ENCODE measurements at regions not wholly inside any gene's neighbourhood (a gene's known extent, or its start where the extent isn't known, plus 50 kb on each side); places are given as distances from the start of the nearest gene placed in this dataset.
A peak's percentile ranks its signal among the peaks of the same experiment; 100 is the strongest.

- no peak for TF ChIP-seq CTCF (IDR thresholded peaks at IDR 0.05; ENCODE audit: low read depth, low read length)
- no peak overlapping the region for H3K4me3 ChIP-seq (ENCODE audit: low read depth, low read length)
- in situ Hi-C loops (cut with HindIII; ENCODE audit: low sequenced_read_pairs), result no loop called here
- peak; percentile 14 for DNase-seq (ENCODE audit: low read depth, low spot score)
These were observed 123.9 kb upstream of the AGBL1 start for GRCh38 chr15:85955501-85956391.

GRCh38 chr15:85956532-85957275 lies 123.0 kb upstream of the AGBL1 start:
- TF ChIP-seq CTCF (IDR thresholded peaks at IDR 0.05; ENCODE audit: low read depth, low read length), result no peak
- no peak overlapping the region for H3K4me3 ChIP-seq (ENCODE audit: low read depth, low read length)
- in situ Hi-C loops (cut with HindIII; ENCODE audit: low sequenced_read_pairs), result no loop called here
- peak; percentile 55 for DNase-seq (ENCODE audit: low read depth, low spot score)

DNA sequence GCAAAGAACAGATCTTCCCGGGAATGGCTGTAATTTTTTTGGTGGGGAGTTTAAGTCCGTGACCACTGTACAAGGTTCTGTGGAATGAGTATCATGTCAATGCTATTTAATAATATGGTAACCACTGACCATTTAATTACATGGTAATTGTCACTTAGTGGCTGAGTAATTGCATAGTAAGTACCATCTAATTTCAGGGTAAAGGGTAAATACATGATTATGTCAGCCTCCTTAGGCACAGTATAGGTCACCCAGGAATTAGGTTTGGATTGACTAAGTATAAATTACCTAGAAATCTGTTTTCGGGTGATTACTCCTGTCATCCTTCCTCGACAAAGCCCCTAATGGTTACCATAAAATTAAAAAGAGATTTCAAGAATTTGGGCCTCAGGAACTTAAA lies 120.1 kb upstream of the AGBL1 start:
- no peak overlapping the region for H3K4me3 ChIP-seq (ENCODE audit: low read depth, low read length)
- DNase-seq (ENCODE audit: low read depth, low spot score), result no peak
- TF ChIP-seq CTCF (IDR thresholded peaks at IDR 0.05; ENCODE audit: low read depth, low read length), result no peak
- in situ Hi-C loops (cut with HindIII; ENCODE audit: low sequenced_read_pairs), result no loop called here

GRCh38 chr15:85960381-85960780 lies 119.3 kb upstream of the AGBL1 start:
- TF ChIP-seq CTCF (IDR thresholded peaks at IDR 0.05; ENCODE audit: low read depth, low read length), result no peak
- in situ Hi-C loops (cut with HindIII; ENCODE audit: low sequenced_read_pairs), result no loop called here
- H3K4me3 ChIP-seq (ENCODE audit: low read depth, low read length), result no peak overlapping the region
- no peak for DNase-seq (ENCODE audit: low read depth, low spot score)

GRCh38 chr15:85961821-85962220 lies 117.8 kb upstream of the AGBL1 start:
- in situ Hi-C loops (cut with HindIII; ENCODE audit: low sequenced_read_pairs), result no loop called here
- DNase-seq (ENCODE audit: low read depth, low spot score), result no peak
- H3K4me3 ChIP-seq (ENCODE audit: low read depth, low read length), result no peak overlapping the region
- TF ChIP-seq CTCF (IDR thresholded peaks at IDR 0.05; ENCODE audit: low read depth, low read length), result no peak

GRCh38 chr15:85963262-85963760 lies 116.4 kb upstream of the AGBL1 start:
- DNase-seq (ENCODE audit: low read depth, low spot score), result no peak
- in situ Hi-C loops (cut with HindIII; ENCODE audit: low sequenced_read_pairs), result no loop called here
- TF ChIP-seq CTCF (IDR thresholded peaks at IDR 0.05; ENCODE audit: low read depth, low read length), result no peak

More at GRCh38 chr15:85963262-85963760, 116.4 kb upstream of the AGBL1 start:
- no peak overlapping the region for H3K4me3 ChIP-seq (ENCODE audit: low read depth, low read length)
